Stomach (tissue), 8 donors: ENCODE measurements at regions not wholly inside any gene's neighbourhood (a gene's known extent, or its start where the extent isn't known, plus 50 kb on each side); places are given as distances from the start of the nearest gene placed in this dataset.

Source experiments
- DNase-seq, 2 donors: peaks; one replicate each; pipeline versions ENCODE4 v3.0.0 to v3.0.0-alpha.2; 2013 to 2019
- H3K27ac ChIP-seq, 5 donors: fragments of 200-600 bp in 4 of 5; sonication (generic) in 4 of 5; one replicate each; pipeline ENCODE4 v1.5.1; 2013 to 2019; ENCODE audit warnings: mild to moderate bottlenecking in 1 of 5, moderate library complexity in 1 of 5
- H3K27me3 ChIP-seq, 3 donors: fragments of 200-600 bp; sonication (generic); one replicate each; pipeline ENCODE4 v1.5.1; 2017 to 2019; ENCODE audit warnings: mixed run types in 1 of 3
- H3K36me3 ChIP-seq, 4 donors: fragments of 200-600 bp; sonication (generic); 1 replicate in 3 of 4; 2 replicates in 1 of 4; pipeline ENCODE4 v1.5.1; 2016 to 2019
- H3K4me1 ChIP-seq, 4 donors: fragments of 200-600 bp; sonication (generic); one replicate each; pipeline ENCODE4 v1.5.1; 2016 to 2019
- H3K4me3 ChIP-seq, 4 donors: fragments of 200-600 bp; sonication (generic) in 3 of 4; one replicate each; pipeline ENCODE4 v1.5.1; 2016 to 2019; ENCODE audit warnings: mild to moderate bottlenecking in 1 of 4
- H3K9me3 ChIP-seq, 4 donors: fragments of 200-600 bp; sonication (generic); one replicate each; pipeline ENCODE4 v1.5.1; 2016 to 2019
- CTCF ChIP-seq, 7 experiments: fragments of 450-650 bp in 4 of 7; fragments of 200-600 bp in 3 of 7; sonication (generic) in 3 of 7; IDR thresholded peaks; one replicate each; pipeline ENCODE4 v1.5.1; 2016 to 2019; ENCODE audit warnings: antibody characterized with exemption in 7 of 7, control low read depth in 2 of 7, mild to moderate bottlenecking in 1 of 7
- EP300 ChIP-seq: sonication (generic); formaldehyde crosslinking; IDR thresholded peaks from one replicate; pipeline ENCODE4 v1.6.1; 2017; ENCODE audit warnings: antibody characterized with exemption
- POLR2A ChIP-seq, 4 donors: fragments of 450-650 bp; IDR thresholded peaks; one replicate each; pipeline ENCODE4 v1.6.1; 2016; ENCODE audit warnings: antibody characterized with exemption in 4 of 4, control low read depth in 2 of 4, mild to moderate bottlenecking in 1 of 4, moderate library complexity in 1 of 4
- POLR2AphosphoS5 ChIP-seq, 3 donors: sonication (generic); formaldehyde crosslinking; IDR thresholded peaks; one replicate each; pipeline ENCODE4 v1.6.1; 2016; ENCODE audit warnings: antibody characterized with exemption in 3 of 3
- WGBS, 5 donors: extraction: QIAGEN DNeasy Blood & Tissue Kit in 3 of 5; methylation state at CpG; one replicate each; pipeline versions ENCODE4 v1.1.5 to v1.1.7; 2013 to 2018; 5-methylcytosine and 5-hydroxymethylcytosine counted together
- intact Hi-C: fragments of 100-400 bp; cut with DNase I; formaldehyde crosslinking; loops from one replicate; pipeline ENCODE4 v1.15.1; 2023; ENCODE audit warnings: low total_unique reads
- donor health status: healthy with polysubstance abuse.
- donor health status: Bipolar disorder and iron deficiency.
- donor health status: healthy.

DNA sequence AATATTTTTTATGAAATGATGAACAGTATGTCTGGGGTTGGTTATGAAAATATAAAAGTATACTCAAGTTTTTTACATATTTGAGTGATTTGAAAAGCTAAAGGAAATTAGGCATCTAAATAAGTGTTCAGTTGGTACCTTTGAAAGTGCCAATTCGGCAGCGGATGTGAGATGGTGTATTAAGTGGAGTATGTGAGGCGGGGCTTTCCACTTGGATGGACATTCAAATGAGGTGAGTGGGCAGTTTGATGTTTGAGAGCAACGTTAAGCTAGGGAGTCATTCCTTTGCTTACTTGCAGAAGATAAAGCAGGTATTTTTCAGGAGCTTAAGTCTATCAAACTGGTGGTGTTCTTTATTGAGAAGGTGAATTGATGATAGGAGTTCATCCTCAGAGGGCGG is 189.0 kb upstream of the GOLIM4 start:
- no peak for DNase-seq
- Histone ChIP-seq H3K4me1 (no peaks in the 10 kb centered on the region), H3K27ac (no peak overlapping the region), H3K4me3 (no peak overlapping the region), H3K36me3 (no peaks in the 10 kb centered on the region), H3K9me3 (no peaks in the 10 kb centered on the region), H3K27me3 (no peaks in the 10 kb centered on the region)
- intact Hi-C loops = no loop called here
- 90 to 94% (median 91%) methylated on average over 5 of the region's 5 CpGs for WGBS, 5 donors
- TF ChIP-seq EP300 = no peak
- TF ChIP-seq POLR2A (IDR thresholded peaks at IDR 0.05) = no peak
- TF ChIP-seq CTCF (IDR thresholded peaks at IDR 0.05) = no peak
- TF ChIP-seq POLR2AphosphoS5 (IDR thresholded peaks at IDR 0.05) = no peak

DNA sequence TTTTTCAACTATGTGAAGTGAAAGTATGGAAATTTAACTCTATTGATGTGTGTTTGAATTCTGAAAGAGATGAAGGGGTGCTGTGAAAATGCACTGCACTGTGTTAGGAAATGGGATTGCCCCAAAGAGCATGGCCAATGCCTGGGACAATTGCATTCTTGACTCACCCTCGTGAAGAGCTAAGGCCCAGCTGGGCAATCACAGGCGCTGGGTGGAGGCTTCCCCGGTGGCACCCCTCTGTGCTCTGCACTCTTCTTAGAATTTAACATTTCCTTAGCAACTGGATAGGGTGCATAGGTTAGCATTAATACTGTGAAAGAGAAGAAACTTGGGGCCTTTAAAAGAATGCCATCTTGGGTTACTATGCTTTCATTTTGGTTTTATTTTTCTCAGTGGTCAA is 179.9 kb upstream of the GOLIM4 start:
- H3K9me3 ChIP-seq = no peaks in the 10 kb centered on the region
- intact Hi-C loops = no loop called here
- TF ChIP-seq CTCF (IDR thresholded peaks at IDR 0.05) (no peak), POLR2A (IDR thresholded peaks at IDR 0.05) (no peak), EP300 (no peak), POLR2AphosphoS5 (IDR thresholded peaks at IDR 0.05) (no peak)
- WGBS, 5 donors = 70 to 85% (median 80%) methylated on average over 3 of the region's 3 CpGs
- DNase-seq = no peak
- H3K4me3 ChIP-seq = no peak overlapping the region
- H3K36me3 ChIP-seq = no peaks in the 10 kb centered on the region
- no peaks in the 10 kb centered on the region for H3K4me1 ChIP-seq
- H3K27me3 ChIP-seq = no peaks in the 10 kb centered on the region
- no peak overlapping the region for H3K27ac ChIP-seq

DNA sequence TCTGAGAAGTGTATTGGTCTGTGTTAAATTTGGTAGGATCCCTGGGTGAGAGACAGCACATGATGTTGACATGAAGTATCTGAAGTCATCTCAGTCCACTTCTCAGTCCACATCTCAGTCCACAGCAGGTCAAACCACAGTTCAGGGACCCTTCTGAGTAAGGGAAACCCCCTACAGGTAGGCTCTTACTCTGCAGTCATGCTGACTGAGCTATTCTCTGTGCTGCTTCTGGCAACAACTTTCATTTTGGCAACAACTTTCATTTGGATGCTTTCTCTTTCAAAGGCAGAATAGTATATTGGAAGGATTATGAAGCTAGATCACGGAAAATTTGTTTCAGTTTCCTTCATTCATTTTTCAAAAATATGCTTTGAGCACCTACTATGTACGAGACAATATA is 178.2 kb upstream of the GOLIM4 start:
- Histone ChIP-seq H3K4me3 (no peak overlapping the region), H3K4me1 (no peaks in the 10 kb centered on the region), H3K9me3 (no peaks in the 10 kb centered on the region), H3K27me3 (no peaks in the 10 kb centered on the region), H3K27ac (no peak overlapping the region), H3K36me3 (no peaks in the 10 kb centered on the region)
- TF ChIP-seq POLR2A (IDR thresholded peaks at IDR 0.05) (no peak), EP300 (no peak), CTCF (IDR thresholded peaks at IDR 0.05) (no peak), POLR2AphosphoS5 (IDR thresholded peaks at IDR 0.05) (no peak)
- WGBS, 5 donors = 75 to 87% (median 82%) methylated on average over 2 of the region's 2 CpGs
- DNase-seq = no peak
- intact Hi-C loops = no loop called here

DNA sequence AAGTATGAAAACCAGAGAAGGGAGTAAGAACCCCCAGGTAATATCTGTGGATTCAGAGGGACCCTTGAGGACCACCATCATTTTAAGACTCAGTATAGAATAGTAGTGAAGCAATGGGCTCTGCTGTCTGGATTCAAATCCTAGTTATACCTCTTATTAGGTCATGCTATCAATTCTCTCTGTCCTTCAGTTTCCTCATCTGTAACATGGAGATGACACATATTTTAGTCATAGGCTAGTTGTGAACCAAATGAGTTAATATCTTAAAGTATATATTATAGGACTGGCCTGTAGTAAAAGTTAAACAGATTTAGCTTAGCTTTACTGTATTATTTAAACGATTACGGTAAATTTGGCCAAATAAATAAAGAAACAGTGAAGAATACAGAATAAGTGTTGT is 177.3 kb upstream of the GOLIM4 start:
- no peak for TF ChIP-seq EP300
- no peak for TF ChIP-seq POLR2A (IDR thresholded peaks at IDR 0.05)
- no peak for TF ChIP-seq CTCF (IDR thresholded peaks at IDR 0.05)
- no peak for TF ChIP-seq POLR2AphosphoS5 (IDR thresholded peaks at IDR 0.05)
- Histone ChIP-seq H3K27ac (no peak overlapping the region), H3K9me3 (no peaks in the 10 kb centered on the region), H3K4me1 (no peaks in the 10 kb centered on the region), H3K27me3 (no peaks in the 10 kb centered on the region), H3K36me3 (no peaks in the 10 kb centered on the region), H3K4me3 (no peak overlapping the region)
- WGBS, 5 donors = 87 to 91% (median 88%) methylated on average over 2 of the region's 2 CpGs
- no peak for DNase-seq
- intact Hi-C loops = no loop called here
